ENCODE measurements at regions not wholly inside any gene's neighbourhood (a gene's known extent, or its start where the extent isn't known, plus 50 kb on each side); places are given as distances from the start of the nearest gene placed in this dataset.

DNA sequence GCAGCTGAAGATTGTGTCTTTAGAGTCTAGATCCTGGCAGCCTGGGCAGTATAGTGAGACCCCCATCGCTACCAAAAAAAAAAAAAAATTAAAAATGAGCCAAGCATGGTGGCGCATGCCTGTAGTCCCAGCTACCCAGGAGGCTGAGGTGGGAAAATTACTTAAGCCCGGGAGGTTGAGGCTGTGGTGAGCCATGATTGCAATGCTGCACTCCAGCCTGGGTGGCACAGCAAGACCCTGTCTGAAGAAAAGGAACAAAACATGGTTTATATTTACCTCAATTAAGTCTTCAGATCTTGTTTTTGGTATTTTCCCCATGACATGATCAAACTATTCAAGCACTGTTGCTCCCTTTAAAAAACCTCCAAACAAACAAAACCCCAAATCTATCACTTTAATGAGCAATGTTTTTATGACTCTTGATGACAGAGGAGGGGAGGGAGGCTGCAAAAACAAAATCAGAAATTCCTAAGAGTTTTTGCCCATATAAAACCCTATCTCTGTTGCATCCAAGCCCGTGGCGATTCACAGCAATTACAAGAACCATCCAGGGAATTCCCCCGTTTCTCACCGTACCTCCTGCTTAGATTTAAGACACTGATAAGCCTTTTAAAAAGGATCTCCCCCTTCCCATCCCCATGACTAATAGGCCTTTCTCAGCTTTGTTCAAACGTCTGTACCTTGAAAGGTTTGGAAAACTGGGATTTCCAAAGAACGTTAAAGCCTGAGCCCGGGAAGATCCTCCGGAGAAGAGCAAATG is 259.9 kb downstream of the BMP7 start:
- H3K4me3 ChIP-seq (ENCODE audit: control insufficient read depth, low read depth, low read length), result no peak overlapping the region
- DNase-seq (ENCODE audit: low read depth), result no peak

DNA sequence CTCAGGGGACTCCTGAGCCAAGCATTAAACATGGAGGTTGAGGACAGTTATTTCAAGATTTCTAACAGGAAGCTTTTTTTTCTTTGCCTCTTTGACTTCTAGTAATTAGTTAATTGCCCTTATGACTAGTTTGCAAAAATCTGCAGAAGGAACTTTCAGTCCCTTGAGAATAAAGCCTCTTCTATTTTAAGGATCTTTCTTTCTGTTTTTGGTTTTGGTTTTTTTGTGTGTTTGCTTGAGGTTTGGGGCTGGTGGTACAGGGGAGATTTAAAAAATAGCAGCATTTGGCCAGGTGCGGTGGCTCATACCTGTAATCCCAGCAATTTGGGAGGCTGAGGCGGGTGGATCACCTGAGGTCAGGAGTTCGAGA is 259.3 kb downstream of the BMP7 start:
- no peak overlapping the region for H3K4me3 ChIP-seq (ENCODE audit: control insufficient read depth, low read depth, low read length)
- no peak for DNase-seq (ENCODE audit: low read depth)
- TF ChIP-seq, protein P1, sequence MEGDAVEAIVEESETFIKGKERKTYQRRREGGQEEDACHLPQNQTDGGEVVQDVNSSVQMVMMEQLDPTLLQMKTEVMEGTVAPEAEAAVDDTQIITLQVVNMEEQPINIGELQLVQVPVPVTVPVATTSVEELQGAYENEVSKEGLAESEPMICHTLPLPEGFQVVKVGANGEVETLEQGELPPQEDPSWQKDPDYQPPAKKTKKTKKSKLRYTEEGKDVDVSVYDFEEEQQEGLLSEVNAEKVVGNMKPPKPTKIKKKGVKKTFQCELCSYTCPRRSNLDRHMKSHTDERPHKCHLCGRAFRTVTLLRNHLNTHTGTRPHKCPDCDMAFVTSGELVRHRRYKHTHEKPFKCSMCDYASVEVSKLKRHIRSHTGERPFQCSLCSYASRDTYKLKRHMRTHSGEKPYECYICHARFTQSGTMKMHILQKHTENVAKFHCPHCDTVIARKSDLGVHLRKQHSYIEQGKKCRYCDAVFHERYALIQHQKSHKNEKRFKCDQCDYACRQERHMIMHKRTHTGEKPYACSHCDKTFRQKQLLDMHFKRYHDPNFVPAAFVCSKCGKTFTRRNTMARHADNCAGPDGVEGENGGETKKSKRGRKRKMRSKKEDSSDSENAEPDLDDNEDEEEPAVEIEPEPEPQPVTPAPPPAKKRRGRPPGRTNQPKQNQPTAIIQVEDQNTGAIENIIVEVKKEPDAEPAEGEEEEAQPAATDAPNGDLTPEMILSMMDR (IDR thresholded peaks at IDR 0.05; ENCODE audit: control insufficient read depth, insufficient read depth, low read depth, low read length, missing control alignments), result no peak

More for the DNA sequence above, 259.9 kb downstream of the BMP7 start:
- TF ChIP-seq, protein P1 (IDR thresholded peaks at IDR 0.05; ENCODE audit: control insufficient read depth, insufficient read depth, low read depth, low read length, missing control alignments), result no peak

DNA sequence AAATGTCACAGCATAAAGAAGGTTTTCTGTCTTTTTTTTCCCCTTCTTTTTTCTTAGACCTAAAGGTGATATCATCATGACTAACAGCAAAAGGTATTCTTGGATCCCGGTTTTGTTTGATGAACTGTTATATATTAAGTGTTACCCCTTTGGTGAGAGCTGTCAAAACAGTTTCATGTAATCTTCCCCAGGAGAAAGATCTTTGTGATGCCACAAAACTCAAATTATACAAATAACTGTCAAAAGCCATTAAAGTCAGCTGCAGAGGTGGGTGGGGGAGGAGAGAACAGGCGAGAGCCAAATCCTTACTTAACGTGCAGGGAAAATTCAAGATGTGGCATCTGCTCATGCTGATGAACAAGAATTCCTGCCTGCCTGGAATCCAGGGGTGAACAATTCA is 258.2 kb downstream of the BMP7 start:
- no peak overlapping the region for H3K4me3 ChIP-seq (ENCODE audit: control insufficient read depth, low read depth, low read length)
- DNase-seq (ENCODE audit: low read depth), result no peak
- TF ChIP-seq, protein P1 (IDR thresholded peaks at IDR 0.05; ENCODE audit: control insufficient read depth, insufficient read depth, low read depth, low read length, missing control alignments), result no peak

- no peak for DNase-seq (ENCODE audit: low read depth)
- H3K4me3 ChIP-seq (ENCODE audit: control insufficient read depth, low read depth, low read length), result no peak overlapping the region
- TF ChIP-seq, protein P1 (IDR thresholded peaks at IDR 0.05; ENCODE audit: control insufficient read depth, insufficient read depth, low read depth, low read length, missing control alignments), result no peak
These were observed 257.1 kb downstream of the BMP7 start for GRCh38 chr20:57009355-57009754.

DNA sequence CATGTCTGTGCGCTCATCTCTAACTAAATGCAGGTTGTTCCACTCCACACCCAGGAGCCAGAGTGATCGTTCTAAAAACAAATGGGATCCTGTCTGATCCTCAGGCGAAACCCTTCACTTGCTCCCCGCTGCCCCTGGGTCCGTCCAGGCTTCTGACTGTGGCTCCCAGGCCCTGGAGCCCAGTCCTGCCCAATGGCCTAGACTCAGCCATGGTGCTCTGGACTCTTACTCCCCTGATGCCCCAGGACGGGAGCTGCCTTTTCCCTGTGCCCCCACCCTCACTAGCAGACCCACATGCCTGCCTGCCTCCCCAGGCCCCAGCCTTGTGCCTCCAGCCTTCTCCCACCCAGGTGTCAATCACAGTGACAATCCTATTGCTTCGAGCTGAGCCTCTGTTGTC is 256.7 kb downstream of the BMP7 start:
- DNase-seq (ENCODE audit: low read depth), result no peak
- no peak overlapping the region for H3K4me3 ChIP-seq (ENCODE audit: control insufficient read depth, low read depth, low read length)
- TF ChIP-seq, protein P1 (IDR thresholded peaks at IDR 0.05; ENCODE audit: control insufficient read depth, insufficient read depth, low read depth, low read length, missing control alignments), result no peak

- TF ChIP-seq, protein P1 (IDR thresholded peaks at IDR 0.05; ENCODE audit: control insufficient read depth, insufficient read depth, low read depth, low read length, missing control alignments), result no peak
- DNase-seq (ENCODE audit: low read depth), result no peak
- H3K4me3 ChIP-seq (ENCODE audit: control insufficient read depth, low read depth, low read length), result no peak overlapping the region
These were observed 253.8 kb downstream of the BMP7 start for GRCh38 chr20:57012691-57013090.

All from AG09309 (cell line).